Erythroblast (primary cell): ENCODE measurements at regions not wholly inside any gene's neighbourhood (a gene's known extent, or its start where the extent isn't known, plus 50 kb on each side); places are given as distances from the start of the nearest gene placed in this dataset.

Experiments used
- DNase-seq, 2 experiments: peaks; one replicate each; lab custom pipeline; 2025; lab: John Stamatoyannopoulos, UW
- GATA1 ChIP-seq: IDR thresholded peaks from 2 replicates; pipeline ENCODE4 v1.6.1; 2011; ENCODE audit warnings: low read depth, mild to moderate bottlenecking, control low read depth, low read length, moderate library complexity
- POLR2A ChIP-seq: IDR thresholded peaks from 2 replicates; pipeline ENCODE4 v1.6.1; 2011; ENCODE audit warnings: mild to moderate bottlenecking, low read length

GRCh38 chr12:118467641-118468305 is 91.4 kb downstream of the SUDS3 start:
- no peak for TF ChIP-seq POLR2A
- TF ChIP-seq GATA1, result no peak
- peak; percentile 2 to 11 for DNase-seq

GRCh38 chr12:118472940-118473339 is 96.6 kb downstream of the SUDS3 start:
- no peak for TF ChIP-seq POLR2A
- TF ChIP-seq GATA1, result no peak
- DNase-seq, result no peak

GRCh38 chr12:118480235-118480634 is 103.9 kb downstream of the SUDS3 start:
- TF ChIP-seq POLR2A (no peak), GATA1 (no peak)
- DNase-seq, result no peak

DNA sequence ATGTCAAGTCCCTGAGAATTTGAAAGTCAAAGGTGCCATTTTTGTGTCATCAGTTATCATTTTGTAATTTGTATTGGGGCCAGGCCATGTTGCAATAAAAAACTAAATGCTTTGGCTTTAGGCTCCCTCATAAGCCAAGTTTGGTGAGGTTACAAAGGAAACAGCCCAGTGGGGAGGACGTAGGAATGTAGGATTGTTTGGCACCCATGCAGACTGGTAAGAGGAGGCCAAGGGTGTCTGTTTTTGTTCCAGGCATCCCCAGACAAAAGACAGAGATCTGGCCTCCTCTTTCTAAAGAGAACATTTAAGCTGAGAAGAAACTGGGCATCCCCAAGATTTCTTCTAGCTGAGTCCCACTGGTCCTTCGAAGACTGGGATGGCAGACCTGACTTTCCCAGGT is 111.7 kb downstream of the SUDS3 start:
- TF ChIP-seq POLR2A, result no peak
- TF ChIP-seq GATA1, result no peak
- DNase-seq, result no peak

DNA sequence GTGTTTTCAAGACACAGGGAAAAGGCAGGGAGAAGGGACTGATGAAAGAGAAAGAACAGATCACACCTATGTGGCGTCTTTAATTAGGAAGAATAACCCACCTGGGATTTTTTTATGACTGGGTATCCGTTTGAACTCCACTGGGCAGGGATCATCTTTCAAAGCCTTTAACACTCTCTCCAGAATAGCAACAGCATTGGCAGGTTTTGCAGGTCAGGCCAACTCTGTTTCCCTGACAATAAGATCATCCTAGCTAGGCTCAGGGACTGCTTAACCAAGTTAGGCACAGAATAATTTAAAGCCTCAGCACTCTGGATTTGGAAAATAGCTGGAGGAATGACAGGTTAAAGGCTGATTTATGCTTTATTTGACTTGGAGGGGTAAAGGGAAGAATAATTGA is 117.6 kb downstream of the SUDS3 start:
- TF ChIP-seq GATA1, result no peak
- TF ChIP-seq POLR2A, result no peak
- DNase-seq, result no peak

- DNase-seq, result no peak
Observed at GRCh38 chr12:118494776-118495175, 118.4 kb downstream of the SUDS3 start.

GRCh38 chr12:118495296-118495695 is 118.9 kb downstream of the SUDS3 start:
- DNase-seq, result no peak
- no peak for TF ChIP-seq POLR2A
- TF ChIP-seq GATA1, result no peak

More at GRCh38 chr12:118494776-118495175, 118.4 kb downstream of the SUDS3 start:
- TF ChIP-seq GATA1, result no peak
- TF ChIP-seq POLR2A, result no peak

DNA sequence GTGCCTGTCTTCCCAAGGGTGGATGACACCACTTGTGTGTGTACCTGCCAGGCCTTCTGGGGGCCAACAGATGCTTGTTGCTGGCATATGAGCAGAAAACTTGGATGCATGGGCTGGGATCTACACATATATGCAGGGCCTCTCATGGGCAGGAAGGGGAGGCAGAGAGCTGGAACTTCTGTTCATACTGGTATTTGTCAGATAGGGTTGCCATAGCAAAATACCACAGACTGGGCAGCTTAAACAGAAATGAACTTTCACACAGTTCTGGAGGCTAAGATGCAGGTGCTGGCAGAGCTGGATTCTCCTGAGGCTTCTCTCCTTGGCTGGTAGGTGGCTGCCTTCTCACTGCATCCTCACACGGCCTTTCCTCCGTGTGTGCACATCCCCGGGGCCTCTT is 121.8 kb downstream of the SUDS3 start:
- no peak for DNase-seq

DNA sequence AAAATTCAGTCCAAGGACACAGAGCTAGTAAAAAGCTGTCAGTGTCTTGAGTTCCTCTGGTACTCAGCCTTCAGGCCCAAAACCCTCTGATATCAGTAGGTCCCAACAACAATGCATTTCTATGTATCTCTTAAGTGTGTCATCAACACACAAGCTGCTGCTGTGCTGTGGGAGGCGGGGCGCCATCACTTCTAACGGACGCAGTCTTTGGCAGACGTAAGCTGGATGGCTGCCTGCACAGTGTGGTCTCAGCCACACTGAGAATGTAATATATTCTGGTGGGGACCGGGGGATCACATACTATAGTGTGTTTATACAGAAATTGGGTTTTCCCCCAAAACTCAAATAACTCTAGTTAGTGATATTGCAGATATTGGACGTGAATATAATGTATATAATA is 123.9 kb downstream of the SUDS3 start:
- TF ChIP-seq GATA1 (no peak), POLR2A (no peak)
- DNase-seq, result no peak

More for the DNA sequence above, 121.8 kb downstream of the SUDS3 start:
- no peak for TF ChIP-seq POLR2A
- TF ChIP-seq GATA1, result no peak

- DNase-seq, result no peak
- TF ChIP-seq GATA1, result no peak
- no peak for TF ChIP-seq POLR2A
Observed at GRCh38 chr12:118501489-118501888, 125.1 kb downstream of the SUDS3 start.

DNA sequence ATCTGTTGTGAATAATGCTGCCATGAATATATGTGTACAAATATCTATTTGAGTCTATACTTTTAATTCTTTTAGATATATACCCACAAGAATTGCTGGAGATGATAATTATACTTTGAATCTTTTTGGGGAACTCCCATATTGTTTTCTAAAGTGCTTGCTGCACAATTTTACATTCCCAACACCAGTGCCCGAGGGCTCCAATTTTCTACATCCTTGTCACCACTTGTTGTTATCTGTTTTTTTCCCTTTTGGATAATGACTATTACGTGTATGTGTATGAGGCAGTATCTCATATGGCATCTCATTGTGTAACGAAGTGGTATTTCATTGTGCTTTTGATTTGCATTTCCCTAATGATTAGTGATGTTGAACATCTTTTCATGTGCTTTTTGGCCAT is 127.1 kb downstream of the SUDS3 start:
- TF ChIP-seq GATA1, result no peak
- no peak for TF ChIP-seq POLR2A
- DNase-seq, result no peak

GRCh38 chr12:118512669-118513068 is 136.3 kb downstream of the SUDS3 start:
- DNase-seq, result no peak
- no peak for TF ChIP-seq POLR2A
- no peak for TF ChIP-seq GATA1

DNA sequence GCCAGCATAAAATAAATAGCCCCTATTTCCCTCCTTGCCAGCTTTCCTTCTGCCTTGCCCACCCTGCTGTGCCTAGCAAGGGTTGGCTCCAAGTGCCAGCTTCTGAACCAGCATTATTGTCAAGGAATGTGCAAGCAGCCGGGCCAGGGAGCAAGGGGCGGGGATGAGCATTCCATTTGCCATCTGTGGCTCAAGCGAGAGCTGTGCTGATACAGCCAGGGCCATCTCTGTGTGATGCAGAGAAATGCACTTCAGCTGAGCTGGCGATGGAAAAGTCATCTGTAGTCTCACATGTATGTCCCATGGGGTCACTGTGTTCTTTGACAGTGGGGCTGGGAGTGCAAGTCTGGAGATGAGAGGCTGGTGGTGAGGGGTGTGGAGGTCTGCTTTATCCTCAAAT is 137.3 kb downstream of the SUDS3 start:
- no peak for DNase-seq
- TF ChIP-seq GATA1 (no peak), POLR2A (no peak)

DNA sequence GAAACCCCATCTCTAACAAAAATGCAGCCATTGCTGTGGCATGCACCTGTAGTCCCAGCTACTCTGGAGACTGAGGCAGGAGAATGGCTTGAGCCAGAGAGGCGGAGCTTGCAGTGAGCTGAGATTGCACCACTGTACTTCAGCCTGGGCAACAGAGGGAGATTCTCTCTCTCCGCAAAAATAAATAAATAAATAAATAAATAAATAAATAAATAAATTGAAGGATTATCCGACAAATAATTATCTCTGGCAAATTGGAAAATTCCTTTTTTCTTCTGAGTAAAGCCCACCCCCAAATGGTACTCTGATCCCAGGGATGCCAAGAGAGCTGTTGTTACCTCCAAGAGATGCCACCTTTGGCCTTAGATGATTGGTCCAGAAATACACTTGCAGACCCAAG is 137.9 kb downstream of the SUDS3 start:
- DNase-seq, result no peak

GRCh38 chr12:118520214-118521035 is 144.1 kb downstream of the SUDS3 start:
- no peak for DNase-seq
- TF ChIP-seq GATA1, result no peak
- TF ChIP-seq POLR2A, result no peak

More for the DNA sequence above, 137.9 kb downstream of the SUDS3 start:
- TF ChIP-seq GATA1 (no peak), POLR2A (no peak)
